ENCODE measurements at regions not wholly inside any gene's neighbourhood (a gene's known extent, or its start where the extent isn't known, plus 50 kb on each side); places are given as distances from the start of the nearest gene placed in this dataset.

- TF ChIP-seq TAF1 (IDR thresholded peaks at IDR 0.05; ENCODE audit: low read depth) = no peak
- no peak for TF ChIP-seq TEAD4 (IDR thresholded peaks at IDR 0.05)
- TF ChIP-seq ZBTB7A (IDR thresholded peaks at IDR 0.05; ENCODE audit: low read depth) = no peak
- TF ChIP-seq CEBPB (IDR thresholded peaks at IDR 0.05) = peak; percentile 57; the same call in 1 of the 2 replicates
- no peak for TF ChIP-seq CREB1 (IDR thresholded peaks at IDR 0.05; ENCODE audit: low read depth)
- no peak for TF ChIP-seq TCF12 (IDR thresholded peaks at IDR 0.05; ENCODE audit: low read depth)
- TF ChIP-seq REST (IDR thresholded peaks at IDR 0.05; ENCODE audit: low read depth) = no peak
- TF ChIP-seq RAD21 (IDR thresholded peaks at IDR 0.05; ENCODE audit: low read depth) = no peak
Measured at GRCh38 chr7:4566714-4567113, 115.4 kb upstream of the FOXK1 start.

- TF ChIP-seq ZBTB7A (IDR thresholded peaks at IDR 0.05; ENCODE audit: low read depth) (no peak), REST (IDR thresholded peaks at IDR 0.05; ENCODE audit: low read depth) (no peak), CREB1 (IDR thresholded peaks at IDR 0.05; ENCODE audit: low read depth) (no peak)
Measured at GRCh38 chr7:4574851-4575250, 107.2 kb upstream of the FOXK1 start.

- TF ChIP-seq YY1 (IDR thresholded peaks at IDR 0.05; ENCODE audit: low read depth) = no peak
- TF ChIP-seq USF1 (IDR thresholded peaks at IDR 0.05) = no peak
- no peak for TF ChIP-seq EP300 (IDR thresholded peaks at IDR 0.05; ENCODE audit: borderline replicate concordance)
- TF ChIP-seq CREB1 (IDR thresholded peaks at IDR 0.05; ENCODE audit: low read depth) = no peak
- TF ChIP-seq TEAD4 (IDR thresholded peaks at IDR 0.05) = no peak
- no peak for TF ChIP-seq ZBTB7A (IDR thresholded peaks at IDR 0.05; ENCODE audit: low read depth)
- TF ChIP-seq TCF12 (IDR thresholded peaks at IDR 0.05; ENCODE audit: low read depth) = no peak
- no peak for TF ChIP-seq REST (IDR thresholded peaks at IDR 0.05; ENCODE audit: low read depth)
- no peak for TF ChIP-seq CEBPB (IDR thresholded peaks at IDR 0.05)
- TF ChIP-seq TAF1 (IDR thresholded peaks at IDR 0.05; ENCODE audit: low read depth) = no peak
- TF ChIP-seq FOXM1 (IDR thresholded peaks at IDR 0.05; ENCODE audit: borderline replicate concordance, low read depth) = no peak
- TF ChIP-seq EGR1 (IDR thresholded peaks at IDR 0.05) = no peak
Measured at GRCh38 chr7:4575254-4575653, 106.8 kb upstream of the FOXK1 start.

GRCh38 chr7:4602905-4603842 lies 78.9 kb upstream of the FOXK1 start:
- TF ChIP-seq EP300 (IDR thresholded peaks at IDR 0.05; ENCODE audit: borderline replicate concordance) (no peak), FOXM1 (IDR thresholded peaks at IDR 0.05; ENCODE audit: borderline replicate concordance, low read depth) (no peak), TAF1 (IDR thresholded peaks at IDR 0.05; ENCODE audit: low read depth) (no peak), EGR1 (IDR thresholded peaks at IDR 0.05) (no peak), REST (IDR thresholded peaks at IDR 0.05; ENCODE audit: low read depth) (no peak), MAX (IDR thresholded peaks at IDR 0.05) (no peak)
